GM18870 (cell line): ENCODE measurements at regions not wholly inside any gene's neighbourhood (a gene's known extent, or its start where the extent isn't known, plus 50 kb on each side); places are given as distances from the start of the nearest gene placed in this dataset.
"Not testable (repeated sequence)": the region's sequence is repeated elsewhere in the genome, so short reads cannot be mapped to it uniquely, and the experiment has no call there.

Experiments used
- ATAC-seq: cut with Tn5 transposase; IDR thresholded peaks from one replicate; pipeline ENCODE4 v1.9.1; 2021; ENCODE audit warnings: moderate library complexity; ENCODE audit not compliant: unreplicated experiment

DNA sequence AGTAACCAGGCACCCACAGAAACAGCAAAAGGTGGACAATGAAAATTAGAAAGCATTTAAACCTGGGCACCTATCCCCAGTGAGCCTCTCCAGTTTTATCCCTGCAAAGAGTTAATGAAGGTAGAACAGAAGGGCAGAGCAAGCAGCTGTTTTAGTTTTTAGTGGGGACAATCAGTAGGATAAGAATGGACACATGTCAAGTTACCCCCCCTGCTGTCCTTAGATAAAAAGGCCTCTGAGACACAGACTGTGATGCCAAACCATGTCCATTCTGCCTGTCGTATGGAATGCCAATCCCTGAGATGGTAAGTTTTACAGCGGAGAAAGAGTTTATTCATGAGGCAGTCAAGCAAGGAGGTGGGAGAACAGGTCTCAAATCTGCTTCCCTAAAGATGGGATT, 162.6 kb upstream of the AGR3 start:
- no peak for ATAC-seq

DNA sequence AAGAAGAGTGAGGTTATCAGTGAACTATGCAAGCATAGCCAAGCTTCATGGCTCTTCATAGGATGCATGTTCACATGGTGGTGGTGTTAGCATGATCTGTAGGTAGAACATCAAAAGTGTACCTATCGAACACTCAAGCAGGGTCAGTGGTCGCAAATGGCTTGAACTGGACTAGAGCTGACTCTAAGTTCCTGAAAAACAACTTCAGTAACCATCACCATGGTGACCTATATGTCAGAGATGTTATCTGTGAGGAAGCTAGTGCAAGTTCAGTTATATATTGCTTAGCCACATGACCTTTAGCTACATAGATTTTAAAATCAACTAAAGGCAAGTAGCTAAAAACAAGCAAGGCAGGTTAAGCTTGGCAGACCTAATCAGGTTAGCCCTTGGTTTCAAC, 163.1 kb upstream of the AGR3 start:
- no peak for ATAC-seq

DNA sequence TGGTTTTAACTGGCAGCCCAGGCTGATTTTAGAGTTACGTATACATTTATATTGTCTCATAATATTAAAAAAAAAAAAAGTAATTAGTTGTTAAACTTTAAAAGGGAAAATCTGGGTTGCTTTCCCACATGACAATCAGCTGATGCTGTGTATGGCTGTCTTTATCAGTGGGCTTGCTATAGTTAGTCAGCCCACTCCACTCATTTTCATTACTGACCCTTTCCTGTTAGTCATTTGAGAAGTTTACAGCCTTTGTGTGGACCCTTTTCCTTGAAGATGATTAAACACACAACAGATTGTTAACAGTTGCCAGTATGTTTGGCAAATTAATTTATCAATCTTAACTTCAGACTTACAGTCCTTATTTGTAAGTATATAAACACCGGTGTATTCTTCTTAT, 164.5 kb upstream of the AGR3 start:
- no peak for ATAC-seq

DNA sequence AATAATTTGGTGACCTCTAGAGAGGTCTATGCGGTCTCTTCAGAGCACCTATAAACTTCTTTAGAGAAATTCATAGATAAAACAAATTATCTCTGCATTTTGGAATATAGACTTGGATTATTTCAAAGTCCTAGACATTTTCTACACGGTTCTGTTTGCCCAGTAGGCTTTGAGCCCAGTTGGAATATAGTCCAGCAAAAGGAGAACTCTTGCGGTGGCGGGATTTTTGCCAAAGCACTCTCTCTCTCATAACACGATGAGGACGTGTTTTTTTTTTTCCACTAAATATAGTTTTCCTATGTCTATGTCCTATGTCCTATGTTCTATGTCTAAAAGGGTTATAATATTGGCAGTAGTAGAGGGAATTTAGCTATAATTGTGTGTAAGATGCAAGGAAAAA, 164.9 kb upstream of the AGR3 start:
- ATAC-seq, result no peak

DNA sequence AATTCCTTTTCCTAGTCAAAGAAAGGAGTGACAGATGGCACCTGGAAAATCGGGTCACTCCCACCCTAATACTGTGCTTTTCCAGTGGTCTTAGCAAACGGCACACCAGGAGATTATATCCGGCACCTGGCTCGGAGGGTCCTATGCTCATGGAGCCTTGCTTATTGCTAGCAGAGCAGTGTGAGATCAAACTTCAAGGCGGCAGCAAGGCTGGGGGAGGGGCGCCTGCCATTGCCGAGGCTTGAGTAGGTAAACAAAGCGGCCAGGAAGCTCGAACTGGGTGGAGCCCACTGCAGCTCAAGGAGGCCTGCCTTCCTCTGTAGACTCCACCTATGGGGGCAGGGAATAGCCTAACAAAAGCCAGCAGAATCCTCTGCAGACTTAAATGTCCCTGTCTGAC, 171.4 kb upstream of the AGR3 start:
- not testable (repeated sequence) for ATAC-seq

DNA sequence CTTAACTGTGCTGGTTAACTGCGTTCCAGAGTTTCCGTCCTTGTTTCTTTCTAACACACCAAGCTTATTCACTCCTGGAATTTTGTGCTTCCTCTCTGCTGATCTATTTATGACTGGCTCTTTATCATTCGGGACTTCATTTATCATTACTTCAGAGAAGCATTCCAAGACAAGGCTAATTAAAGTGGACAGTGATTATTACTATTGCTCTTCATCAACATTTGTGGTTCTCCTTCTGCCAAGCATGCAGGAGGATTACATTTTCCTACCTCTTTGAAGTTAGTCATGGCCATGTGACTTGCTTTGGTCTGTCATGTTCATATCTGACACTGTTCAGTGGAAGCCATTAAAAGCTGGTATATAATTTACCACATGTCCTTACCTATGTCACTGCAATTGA, 172.4 kb upstream of the AGR3 start:
- ATAC-seq, result no peak

DNA sequence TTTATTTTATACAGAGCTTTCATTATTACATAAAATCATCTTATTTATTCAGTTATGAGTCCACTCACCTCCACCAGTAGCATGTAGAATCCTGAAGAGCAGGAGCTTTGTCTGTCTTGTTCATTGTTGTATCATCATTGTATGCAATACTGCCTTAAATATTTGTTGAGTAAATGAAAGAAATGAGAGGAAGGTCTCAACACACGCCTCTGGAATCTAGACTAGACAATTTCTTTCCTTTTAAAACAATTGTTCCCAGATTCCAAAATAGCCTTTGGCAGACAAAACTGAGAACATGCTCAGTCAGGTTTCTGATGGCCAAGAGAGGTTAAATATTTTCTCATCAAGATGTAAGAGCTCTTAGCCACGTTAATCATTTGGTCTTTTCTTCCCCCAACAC, 173.1 kb upstream of the AGR3 start:
- no peak for ATAC-seq

DNA sequence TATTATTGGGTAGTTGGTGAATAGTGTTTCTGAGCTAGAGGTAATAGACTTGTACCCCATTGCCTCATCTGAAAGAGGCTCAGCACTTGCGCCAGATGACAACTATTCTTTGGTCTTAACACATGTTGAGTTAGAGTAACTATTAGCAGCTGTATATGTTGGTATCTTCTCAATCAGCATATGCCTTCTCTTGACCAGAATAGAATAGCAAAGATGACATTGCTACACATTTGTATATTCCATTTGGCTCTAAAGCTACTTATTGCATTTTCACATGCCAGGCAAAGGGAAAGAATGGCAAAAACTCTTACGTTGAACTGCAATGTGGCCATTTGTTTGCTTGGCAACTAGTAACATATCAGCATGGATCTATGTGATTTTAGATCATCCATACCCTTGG, 173.8 kb upstream of the AGR3 start:
- no peak for ATAC-seq

DNA sequence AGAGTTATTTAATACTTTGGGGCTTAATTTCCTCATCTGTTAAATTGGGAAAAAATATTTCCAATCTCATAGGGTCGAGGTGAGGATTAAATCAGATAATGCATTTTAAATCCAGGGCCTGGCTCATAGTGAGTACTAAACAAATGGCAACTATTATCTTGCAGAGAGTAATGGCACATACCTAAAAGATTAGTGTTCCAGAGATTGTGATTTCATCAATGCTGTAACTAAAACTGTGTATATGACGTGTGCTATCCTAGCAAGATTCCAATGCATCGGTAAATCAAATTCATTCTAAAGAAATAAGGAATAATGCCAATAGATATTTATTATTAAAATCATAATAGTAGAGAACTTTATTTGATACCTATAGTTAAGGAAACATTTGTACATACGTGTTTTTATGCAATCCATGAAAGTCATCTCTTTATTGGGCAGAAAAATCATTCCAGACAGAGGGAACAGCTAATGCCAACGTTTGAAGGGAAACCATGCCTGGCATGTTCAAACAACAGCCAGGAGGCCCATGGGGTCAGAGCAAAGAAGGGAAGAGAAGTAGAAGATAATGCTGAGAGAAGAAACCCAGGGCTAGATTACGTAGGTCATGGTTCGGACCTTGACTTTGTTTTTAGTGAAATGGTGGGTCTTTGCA, 174.8 kb upstream of the AGR3 start:
- no peak for ATAC-seq

DNA sequence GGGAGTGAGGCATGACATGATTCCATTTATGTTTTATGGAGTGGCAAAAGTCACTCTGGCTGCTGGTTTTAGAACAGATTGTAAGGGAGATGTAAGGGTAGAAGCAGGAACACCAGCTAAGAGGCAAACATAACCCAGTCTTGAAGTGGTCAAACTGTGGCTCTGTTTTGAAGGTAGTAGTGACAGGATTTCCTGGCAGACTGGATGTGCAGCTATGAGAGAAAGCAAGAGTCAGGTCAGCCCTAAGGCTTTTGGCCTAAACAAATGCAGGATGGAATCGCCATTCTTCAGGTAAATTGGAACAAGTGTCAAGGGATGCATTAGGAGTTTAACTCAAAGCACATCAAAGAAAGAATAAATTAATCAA, 175.3 kb upstream of the AGR3 start:
- no peak for ATAC-seq

DNA sequence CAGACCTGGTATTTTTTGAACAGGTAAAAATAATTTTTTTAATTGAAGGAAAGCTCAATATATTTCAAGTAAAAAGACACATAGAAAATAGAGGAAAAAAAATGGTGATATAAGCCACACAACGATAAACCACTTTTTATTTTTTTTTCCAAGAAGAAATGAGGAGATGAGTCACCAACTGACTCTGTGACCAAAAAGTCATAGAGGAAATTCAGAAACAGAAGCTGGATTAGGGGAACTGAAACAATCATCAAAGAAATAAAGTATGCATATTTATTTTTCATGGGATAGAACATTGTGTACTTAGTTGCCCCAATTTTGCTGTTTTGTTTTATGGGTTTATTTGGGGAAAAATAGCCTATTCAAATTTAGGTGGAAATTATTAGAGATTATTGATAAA, 176.8 kb upstream of the AGR3 start:
- ATAC-seq, result no peak

DNA sequence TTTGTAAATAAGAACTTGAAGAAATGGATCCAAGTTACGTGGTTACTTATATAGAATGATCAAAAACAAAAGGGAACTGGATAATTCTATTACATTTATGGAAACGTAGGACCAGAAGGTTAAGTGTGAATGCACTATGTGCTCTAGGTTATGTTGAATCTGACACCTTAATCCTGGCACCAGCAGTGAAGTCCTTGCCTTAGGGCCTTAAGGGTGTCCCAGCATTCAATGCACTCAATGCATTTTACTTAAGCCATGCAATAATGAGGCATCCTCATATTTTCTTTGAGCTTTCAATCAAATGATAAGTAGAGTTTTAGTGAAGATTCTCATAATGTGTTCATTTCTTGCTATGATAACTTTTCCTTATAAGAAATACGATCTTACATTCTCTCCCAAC, 178.3 kb upstream of the AGR3 start:
- ATAC-seq, result no peak

DNA sequence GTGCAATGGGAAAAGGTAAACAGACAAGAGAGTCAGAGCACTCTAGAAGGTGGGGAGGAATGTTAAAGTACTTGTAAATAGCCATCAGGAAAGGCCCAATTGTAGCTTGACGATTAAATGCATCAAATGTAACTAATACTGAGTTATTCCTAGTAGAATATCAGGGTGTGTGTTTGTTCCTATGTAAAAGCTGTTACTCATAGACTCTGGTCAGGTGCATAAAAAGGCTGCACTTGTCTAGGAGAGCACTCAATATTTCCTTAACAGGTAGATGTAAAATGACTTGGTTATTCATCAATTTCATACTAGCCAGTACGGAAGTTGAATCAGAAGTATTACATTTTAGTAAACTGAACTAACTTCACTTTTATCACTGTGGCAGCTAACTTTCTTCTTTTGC, 179.7 kb upstream of the AGR3 start:
- ATAC-seq, result no peak

DNA sequence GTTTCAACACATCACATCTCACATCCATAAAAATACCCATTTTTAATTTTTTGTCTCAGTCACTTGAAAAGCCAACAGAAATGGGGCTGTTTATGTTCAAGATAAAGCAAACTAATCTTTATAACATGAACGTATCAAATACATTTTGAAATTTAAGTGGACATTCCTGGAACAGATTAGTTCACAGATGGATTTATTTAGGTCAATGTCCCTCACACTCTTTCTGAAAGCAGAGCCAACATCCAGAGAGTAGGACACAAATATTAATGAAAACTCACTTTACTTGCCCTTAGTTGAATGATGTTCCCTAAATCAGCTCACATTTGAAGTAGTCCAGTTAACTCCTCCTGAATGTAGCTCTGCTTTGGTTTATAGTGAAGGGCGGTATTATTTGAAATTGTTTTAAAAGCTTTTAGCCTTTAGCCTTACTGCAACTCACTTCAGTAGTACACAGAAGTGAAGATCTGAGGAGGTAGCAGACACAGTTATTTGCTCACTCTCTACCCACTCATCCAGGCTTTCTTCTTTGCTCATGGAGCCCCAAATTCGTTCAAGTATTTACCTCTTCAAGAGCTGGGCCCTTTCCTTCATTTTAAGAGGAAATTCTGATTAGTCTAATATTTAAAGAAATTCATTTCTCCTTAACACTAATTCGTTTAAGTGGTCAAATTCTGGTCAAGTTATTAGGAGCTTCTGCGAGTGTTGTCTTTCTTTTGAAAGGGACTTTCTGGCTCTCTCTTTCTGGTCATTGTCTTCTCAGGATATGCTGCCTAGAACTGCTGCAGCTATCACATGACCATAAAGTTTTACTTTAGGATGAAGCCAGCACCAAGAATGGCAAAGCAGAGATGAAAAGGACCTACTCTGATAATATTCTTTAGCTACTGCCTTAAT, 180.6 kb upstream of the AGR3 start:
- no peak for ATAC-seq

DNA sequence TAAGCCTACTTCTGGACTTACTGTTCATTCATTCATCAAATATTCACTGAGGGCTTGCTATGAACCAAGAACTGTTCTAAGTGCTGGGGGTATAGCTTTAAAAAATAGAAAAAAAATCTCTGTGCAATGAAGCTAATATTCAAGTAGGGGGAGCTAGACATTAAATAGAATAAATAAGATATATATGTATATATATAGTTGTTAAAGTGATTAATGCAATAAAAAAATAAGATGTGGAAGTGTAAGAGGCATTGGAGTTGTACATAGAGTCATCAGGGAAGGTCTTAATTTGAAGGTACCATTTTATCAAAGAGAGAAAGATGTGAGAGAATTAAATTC, 181.2 kb upstream of the AGR3 start:
- ATAC-seq, result no peak

DNA sequence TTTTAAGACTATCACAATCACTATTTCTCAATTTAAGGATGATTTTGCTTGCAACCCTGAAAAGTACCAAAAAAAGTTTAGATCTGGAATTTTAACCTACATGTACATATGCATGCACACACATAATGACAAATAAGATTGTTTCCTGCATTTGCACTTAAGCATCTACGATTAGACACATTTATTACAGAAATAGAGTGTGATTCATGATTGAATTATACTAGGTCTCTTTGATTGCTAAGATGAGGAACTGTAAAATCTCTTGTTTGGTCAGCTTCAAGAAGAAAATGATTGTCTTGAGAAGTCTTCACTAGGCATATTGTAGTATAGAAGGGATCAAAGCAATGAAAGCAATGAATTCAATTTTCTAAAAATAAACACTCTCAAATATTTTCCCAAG, 185.9 kb upstream of the AGR3 start:
- ATAC-seq, result no peak

DNA sequence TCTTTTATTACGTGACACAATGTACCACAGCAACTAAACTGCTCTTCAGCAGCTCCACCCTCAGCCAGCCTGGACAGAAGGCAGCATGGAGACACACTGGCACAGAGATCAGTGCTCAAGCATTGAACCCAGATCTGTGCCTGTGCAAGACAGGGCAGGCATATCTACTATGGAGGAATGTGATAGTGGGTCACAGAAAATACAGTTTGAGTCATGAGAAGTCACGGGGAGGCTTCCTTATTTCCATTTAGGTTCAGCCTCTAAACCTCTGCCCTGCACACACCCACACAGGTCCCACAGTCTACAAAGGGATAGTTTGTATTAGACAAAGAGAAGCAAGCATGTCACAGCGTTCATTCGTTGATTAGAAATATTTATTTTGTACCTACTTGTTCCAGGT, 187.4 kb upstream of the AGR3 start:
- ATAC-seq, result no peak

DNA sequence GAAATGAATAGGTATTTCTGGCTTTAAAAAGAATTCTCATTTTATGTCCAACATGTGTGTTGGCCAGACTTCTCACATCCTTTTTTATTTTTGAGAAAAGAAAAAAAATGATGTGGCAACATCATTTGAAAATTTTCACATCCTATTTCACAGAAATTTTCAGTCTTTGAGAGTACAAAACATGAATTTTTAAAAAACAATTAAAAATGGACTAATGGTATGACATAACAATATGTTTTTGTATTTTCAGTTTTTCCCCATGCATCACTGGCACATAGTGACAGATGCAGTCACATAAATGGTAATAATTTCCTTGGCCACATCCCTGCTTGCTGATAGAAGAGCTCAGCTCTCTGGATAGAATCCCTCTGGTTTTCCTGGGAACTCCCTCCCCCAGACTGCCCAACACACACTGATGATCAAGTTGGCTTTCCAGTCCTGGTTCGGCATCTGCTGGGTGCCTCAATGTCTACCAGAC, 188.5 kb upstream of the AGR3 start:
- no peak for ATAC-seq

DNA sequence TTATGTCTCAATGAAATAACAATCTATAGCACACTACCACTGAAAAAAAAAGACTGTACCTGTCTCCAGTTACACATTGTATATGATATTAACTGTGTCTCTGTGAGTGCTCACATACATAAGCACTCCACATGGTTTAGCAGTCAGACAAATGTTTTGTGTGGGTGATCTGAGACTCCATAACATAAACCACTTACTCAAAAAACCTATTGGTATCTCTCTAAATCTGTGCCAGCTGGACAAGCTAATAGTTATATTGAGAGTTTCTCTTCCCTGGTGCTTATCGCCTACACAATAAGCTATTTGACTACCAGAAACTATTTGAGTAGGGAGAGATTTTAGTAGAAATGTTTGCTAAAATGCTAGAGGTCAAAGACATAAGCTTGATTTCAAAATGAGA, 190.1 kb upstream of the AGR3 start:
- peak; percentile 90 for ATAC-seq

DNA sequence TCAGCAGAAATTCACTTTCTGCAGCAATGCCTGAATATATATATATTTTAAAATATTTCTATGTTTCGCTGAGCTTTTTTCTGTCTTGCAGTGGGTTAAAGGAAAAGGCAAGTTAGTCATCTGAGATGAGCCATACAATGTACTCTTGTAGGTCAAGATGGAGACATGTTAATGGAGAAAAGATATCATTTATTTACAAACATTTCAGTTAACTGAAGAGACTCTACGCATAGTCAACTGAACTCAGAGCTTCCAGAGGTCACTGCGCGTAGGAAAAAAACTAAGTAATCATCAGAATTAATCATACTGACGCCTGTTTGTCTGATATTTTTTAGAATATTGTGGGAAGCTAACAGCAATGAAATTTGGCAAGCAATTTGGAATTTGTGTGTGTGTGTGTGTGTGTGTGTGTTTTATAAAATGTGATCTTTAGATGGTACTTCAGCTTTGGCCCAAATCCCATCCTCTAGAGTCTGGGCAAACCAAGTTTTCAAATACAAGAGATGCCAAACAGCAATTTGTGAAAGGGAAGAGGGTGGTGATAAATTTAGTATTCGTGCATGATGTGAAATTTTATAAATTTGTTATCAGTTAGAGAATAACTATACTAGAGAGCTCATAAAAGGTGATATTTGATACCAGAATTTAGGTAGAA, 193.9 kb upstream of the AGR3 start:
- ATAC-seq, result no peak

DNA sequence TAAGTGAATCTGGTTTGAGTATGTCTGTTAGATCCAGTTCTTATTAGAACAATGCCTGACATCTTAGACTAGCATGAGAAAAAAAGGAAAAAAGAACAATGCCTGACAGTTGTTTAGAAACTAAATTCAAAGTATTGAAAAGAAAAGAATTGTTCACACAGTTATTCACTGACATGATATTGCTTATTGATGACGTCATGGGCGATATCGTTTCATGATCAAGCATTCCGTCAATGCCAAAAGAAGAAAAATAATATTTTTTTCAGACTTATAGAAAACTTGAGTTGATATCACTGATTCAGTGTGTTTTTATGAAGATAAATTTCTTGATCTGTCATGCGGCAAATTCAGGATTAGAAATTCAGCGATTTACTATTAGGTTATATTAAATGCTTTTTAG, 196.5 kb upstream of the AGR3 start:
- no peak for ATAC-seq
